COLO668 (cell line): ENCODE measurements at regions not wholly inside any gene's neighbourhood (a gene's known extent, or its start where the extent isn't known, plus 50 kb on each side); places are given as distances from the start of the nearest gene placed in this dataset.
"Not testable (repeated sequence)": the region's sequence is repeated elsewhere in the genome, so short reads cannot be mapped to it uniquely, and the experiment has no call there.

Source experiments
- DNase-seq: peaks from one replicate; lab custom pipeline; 2025; ENCODE audit not compliant: unreplicated experiment; lab: John Stamatoyannopoulos, UW

GRCh38 chrX:121169099-121170035 lies 122.0 kb downstream of the GLUD2 start:
- DNase-seq = no peak

GRCh38 chrX:121172703-121173102 lies 125.3 kb downstream of the GLUD2 start:
- DNase-seq = no peak

GRCh38 chrX:121179972-121180371 lies 132.6 kb downstream of the GLUD2 start:
- no peak for DNase-seq

GRCh38 chrX:121191779-121192178 lies 144.4 kb downstream of the GLUD2 start:
- no peak for DNase-seq

GRCh38 chrX:121195719-121196118 lies 148.3 kb downstream of the GLUD2 start:
- DNase-seq = no peak

- DNase-seq = not testable (repeated sequence)
These were observed 149.5 kb downstream of the GLUD2 start for GRCh38 chrX:121196872-121197444.

- DNase-seq = no peak
These were observed 161.2 kb downstream of the GLUD2 start for GRCh38 chrX:121208563-121208962.

- DNase-seq = no peak
These were observed 169.4 kb downstream of the GLUD2 start for GRCh38 chrX:121216641-121217374.

GRCh38 chrX:121221322-121221977 lies 174.0 kb downstream of the GLUD2 start:
- no peak for DNase-seq

GRCh38 chrX:121227888-121228287 lies 180.5 kb downstream of the GLUD2 start:
- no peak for DNase-seq

- DNase-seq = no peak
These were observed 184.4 kb downstream of the GLUD2 start for GRCh38 chrX:121231566-121232358.

- no peak for DNase-seq
These were observed 188.6 kb downstream of the GLUD2 start for GRCh38 chrX:121236040-121236439.

GRCh38 chrX:121238093-121238492 lies 190.7 kb downstream of the GLUD2 start:
- DNase-seq = no peak

- no peak for DNase-seq
These were observed 197.1 kb downstream of the GLUD2 start for GRCh38 chrX:121244511-121244910.

GRCh38 chrX:121245763-121246162 lies 198.4 kb downstream of the GLUD2 start:
- no peak for DNase-seq

GRCh38 chrX:121254336-121254735 lies 206.9 kb downstream of the GLUD2 start:
- DNase-seq = no peak

GRCh38 chrX:121256647-121257046 lies 209.2 kb downstream of the GLUD2 start:
- DNase-seq = no peak

- DNase-seq = no peak
These were observed 211.1 kb downstream of the GLUD2 start for GRCh38 chrX:121258545-121258944.

GRCh38 chrX:121259170-121259569 lies 211.8 kb downstream of the GLUD2 start:
- no peak for DNase-seq

GRCh38 chrX:121260596-121261240 lies 213.3 kb downstream of the GLUD2 start:
- DNase-seq = no peak
